GM23338 (cell line): ENCODE measurements at regions not wholly inside any gene's neighbourhood (a gene's known extent, or its start where the extent isn't known, plus 50 kb on each side); places are given as distances from the start of the nearest gene placed in this dataset.

Experiments
- CREB1 ChIP-seq: fragments of 250-450 bp; sonication (Bioruptor Pico); IDR thresholded peaks from 2 replicates; pipeline ENCODE4 v1.5.0; 2020; ENCODE audit warnings: low read depth, mild to moderate bottlenecking, moderate library complexity
- CTCF ChIP-seq, 2 experiments: fragments of 200-600 bp in 1 of 2; sonication (generic) in 1 of 2; conservative IDR thresholded peaks; 2 replicates each; pipeline versions ENCODE4 v1.5.1 to v1.6.1; 2016 to 2017; ENCODE audit warnings: antibody characterized with exemption in 2 of 2, low read depth in 2 of 2, mild to moderate bottlenecking in 2 of 2, moderate library complexity in 1 of 2
- ETS1 ChIP-seq: IDR thresholded peaks from 2 replicates; pipeline ENCODE4 v1.6.1; 2016; ENCODE audit warnings: antibody characterized with exemption
- EZH2 ChIP-seq: fragments of 200-600 bp; sonication (generic); IDR thresholded peaks from one replicate; pipeline ENCODE4 v1.8.0; 2017; ENCODE audit warnings: antibody characterized with exemption, mild to moderate bottlenecking, low read depth; ENCODE audit not compliant: unreplicated experiment
- EZH2phosphoT487 ChIP-seq: fragments of 200-600 bp; sonication (generic); IDR thresholded peaks from one replicate; pipeline ENCODE4 v1.8.1; 2018; ENCODE audit warnings: antibody characterized with exemption; ENCODE audit not compliant: unreplicated experiment
- JUNB ChIP-seq: IDR thresholded peaks from one replicate; pipeline ENCODE4 v1.6.1; 2016; ENCODE audit warnings: antibody characterized with exemption; ENCODE audit not compliant: unreplicated experiment
- NANOG ChIP-seq: IDR thresholded peaks from 2 replicates; pipeline ENCODE4 v1.6.1; 2016; ENCODE audit warnings: antibody characterized with exemption, borderline replicate concordance
- POLR2AphosphoS5 ChIP-seq: IDR thresholded peaks from 2 replicates; pipeline ENCODE4 v1.6.1; 2016; ENCODE audit warnings: antibody characterized with exemption, low read depth
- REST ChIP-seq: IDR thresholded peaks from one replicate; pipeline ENCODE4 v1.6.1; 2018; ENCODE audit warnings: antibody characterized with exemption; ENCODE audit not compliant: unreplicated experiment
- STAT1 ChIP-seq: IDR thresholded peaks from one replicate; pipeline ENCODE4 v1.6.1; 2016; ENCODE audit warnings: antibody characterized with exemption; ENCODE audit not compliant: unreplicated experiment
- ZNF114 ChIP-seq: fragments of 250-450 bp; sonication (Bioruptor Pico); IDR thresholded peaks from 2 replicates; pipeline ENCODE4 v1.5.0; 2020; ENCODE audit warnings: mild to moderate bottlenecking, moderate library complexity
- ZNF331 ChIP-seq: fragments of 250-450 bp; sonication (Bioruptor Pico); IDR thresholded peaks from 2 replicates; pipeline ENCODE4 v1.5.0; 2020; ENCODE audit warnings: low read depth, mild to moderate bottlenecking, moderate library complexity
- TF ChIP-seq, protein P1 (sequence below): fragments of 250-450 bp; sonication (Bioruptor Pico); IDR thresholded peaks from 2 replicates; pipeline ENCODE4 v1.5.0; 2020; ENCODE audit warnings: mild to moderate bottlenecking, moderate library complexity

- TF ChIP-seq CTCF (conservative IDR thresholded peaks at IDR 0.05; ENCODE audit: low read depth in 2 of 2) (no peak), REST (no peak), EZH2phosphoT487 (no peak), EZH2 (no peak), POLR2AphosphoS5 (no peak), CREB1 (CRISPR knock-in tag) (no peak), JUNB (no peak), STAT1 (no peak), ETS1 (no peak), ZNF114 (CRISPR knock-in tag) (no peak), NANOG (no peak), ZNF331 (CRISPR knock-in tag) (no peak)
- TF ChIP-seq, protein P1, sequence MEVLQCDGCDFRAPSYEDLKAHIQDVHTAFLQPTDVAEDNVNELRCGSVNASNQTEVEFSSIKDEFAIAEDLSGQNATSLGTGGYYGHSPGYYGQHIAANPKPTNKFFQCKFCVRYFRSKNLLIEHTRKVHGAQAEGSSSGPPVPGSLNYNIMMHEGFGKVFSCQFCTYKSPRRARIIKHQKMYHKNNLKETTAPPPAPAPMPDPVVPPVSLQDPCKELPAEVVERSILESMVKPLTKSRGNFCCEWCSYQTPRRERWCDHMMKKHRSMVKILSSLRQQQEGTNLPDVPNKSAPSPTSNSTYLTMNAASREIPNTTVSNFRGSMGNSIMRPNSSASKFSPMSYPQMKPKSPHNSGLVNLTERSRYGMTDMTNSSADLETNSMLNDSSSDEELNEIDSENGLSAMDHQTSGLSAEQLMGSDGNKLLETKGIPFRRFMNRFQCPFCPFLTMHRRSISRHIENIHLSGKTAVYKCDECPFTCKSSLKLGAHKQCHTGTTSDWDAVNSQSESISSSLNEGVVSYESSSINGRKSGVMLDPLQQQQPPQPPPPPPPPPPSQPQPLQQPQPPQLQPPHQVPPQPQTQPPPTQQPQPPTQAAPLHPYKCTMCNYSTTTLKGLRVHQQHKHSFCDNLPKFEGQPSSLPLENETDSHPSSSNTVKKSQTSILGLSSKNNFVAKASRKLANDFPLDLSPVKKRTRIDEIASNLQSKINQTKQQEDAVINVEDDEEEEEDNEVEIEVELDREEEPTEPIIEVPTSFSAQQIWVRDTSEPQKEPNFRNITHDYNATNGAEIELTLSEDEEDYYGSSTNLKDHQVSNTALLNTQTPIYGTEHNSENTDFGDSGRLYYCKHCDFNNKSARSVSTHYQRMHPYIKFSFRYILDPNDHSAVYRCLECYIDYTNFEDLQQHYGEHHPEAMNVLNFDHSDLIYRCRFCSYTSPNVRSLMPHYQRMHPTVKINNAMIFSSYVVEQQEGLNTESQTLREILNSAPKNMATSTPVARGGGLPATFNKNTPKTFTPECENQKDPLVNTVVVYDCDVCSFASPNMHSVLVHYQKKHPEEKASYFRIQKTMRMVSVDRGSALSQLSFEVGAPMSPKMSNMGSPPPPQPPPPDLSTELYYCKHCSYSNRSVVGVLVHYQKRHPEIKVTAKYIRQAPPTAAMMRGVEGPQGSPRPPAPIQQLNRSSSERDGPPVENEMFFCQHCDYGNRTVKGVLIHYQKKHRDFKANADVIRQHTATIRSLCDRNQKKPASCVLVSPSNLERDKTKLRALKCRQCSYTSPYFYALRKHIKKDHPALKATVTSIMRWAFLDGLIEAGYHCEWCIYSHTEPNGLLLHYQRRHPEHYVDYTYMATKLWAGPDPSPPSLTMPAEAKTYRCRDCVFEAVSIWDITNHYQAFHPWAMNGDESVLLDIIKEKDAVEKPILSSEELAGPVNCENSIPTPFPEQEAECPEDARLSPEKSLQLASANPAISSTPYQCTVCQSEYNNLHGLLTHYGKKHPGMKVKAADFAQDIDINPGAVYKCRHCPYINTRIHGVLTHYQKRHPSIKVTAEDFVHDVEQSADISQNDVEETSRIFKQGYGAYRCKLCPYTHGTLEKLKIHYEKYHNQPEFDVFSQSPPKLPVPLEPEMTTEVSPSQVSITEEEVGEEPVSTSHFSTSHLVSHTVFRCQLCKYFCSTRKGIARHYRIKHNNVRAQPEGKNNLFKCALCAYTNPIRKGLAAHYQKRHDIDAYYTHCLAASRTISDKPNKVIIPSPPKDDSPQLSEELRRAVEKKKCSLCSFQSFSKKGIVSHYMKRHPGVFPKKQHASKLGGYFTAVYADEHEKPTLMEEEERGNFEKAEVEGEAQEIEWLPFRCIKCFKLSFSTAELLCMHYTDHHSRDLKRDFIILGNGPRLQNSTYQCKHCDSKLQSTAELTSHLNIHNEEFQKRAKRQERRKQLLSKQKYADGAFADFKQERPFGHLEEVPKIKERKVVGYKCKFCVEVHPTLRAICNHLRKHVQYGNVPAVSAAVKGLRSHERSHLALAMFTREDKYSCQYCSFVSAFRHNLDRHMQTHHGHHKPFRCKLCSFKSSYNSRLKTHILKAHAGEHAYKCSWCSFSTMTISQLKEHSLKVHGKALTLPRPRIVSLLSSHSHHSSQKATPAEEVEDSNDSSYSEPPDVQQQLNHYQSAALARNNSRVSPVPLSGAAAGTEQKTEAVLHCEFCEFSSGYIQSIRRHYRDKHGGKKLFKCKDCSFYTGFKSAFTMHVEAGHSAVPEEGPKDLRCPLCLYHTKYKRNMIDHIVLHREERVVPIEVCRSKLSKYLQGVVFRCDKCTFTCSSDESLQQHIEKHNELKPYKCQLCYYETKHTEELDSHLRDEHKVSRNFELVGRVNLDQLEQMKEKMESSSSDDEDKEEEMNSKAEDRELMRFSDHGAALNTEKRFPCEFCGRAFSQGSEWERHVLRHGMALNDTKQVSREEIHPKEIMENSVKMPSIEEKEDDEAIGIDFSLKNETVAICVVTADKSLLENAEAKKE (CRISPR knock-in tag) = no peak
Observed at GRCh38 chr6:100165442-100165841, 171.4 kb upstream of the MCHR2 start.
